Parathyroid adenoma (tissue), 2 donors: ENCODE measurements at regions not wholly inside any gene's neighbourhood (a gene's known extent, or its start where the extent isn't known, plus 50 kb on each side); places are given as distances from the start of the nearest gene placed in this dataset.
"Not testable (repeated sequence)": the region's sequence is repeated elsewhere in the genome, so short reads cannot be mapped to it uniquely, and the experiment has no call there.

ENCODE experiments used
- H2AFZ ChIP-seq: fragments of 300-600 bp; sonication (generic); one replicate; pipeline ENCODE4 v1.7.0; 2017; ENCODE audit warnings: antibody characterized with exemption, mild to moderate bottlenecking
- H3K27ac ChIP-seq: fragments of 300-600 bp; sonication (generic); one replicate; pipeline ENCODE4 v1.7.0; 2017
- H3K27me3 ChIP-seq: fragments of 300-600 bp; sonication (generic); one replicate; pipeline ENCODE4 v1.7.0; 2017; ENCODE audit warnings: low read length; ENCODE audit not compliant: control insufficient read depth, insufficient read depth
- H3K36me3 ChIP-seq: fragments of 300-600 bp; sonication (generic); one replicate; pipeline ENCODE4 v1.7.0; 2017; ENCODE audit warnings: low read length; ENCODE audit not compliant: control insufficient read depth, insufficient read depth
- H3K4me1 ChIP-seq: fragments of 300-600 bp; sonication (generic); one replicate; pipeline ENCODE4 v1.7.0; 2017; ENCODE audit warnings: control low read depth
- H3K4me2 ChIP-seq: fragments of 300-600 bp; sonication (generic); one replicate; pipeline ENCODE4 v1.7.0; 2017; ENCODE audit warnings: low read length
- H3K4me3 ChIP-seq: fragments of 300-600 bp; sonication (generic); one replicate; pipeline ENCODE4 v1.7.0; 2017; ENCODE audit warnings: low read depth, low read length
- H3K79me2 ChIP-seq: fragments of 300-600 bp; sonication (generic); one replicate; pipeline ENCODE4 v1.7.0; 2017; ENCODE audit warnings: control low read depth
- H3K9ac ChIP-seq: fragments of 300-600 bp; sonication (generic); one replicate; pipeline ENCODE4 v1.7.0; 2017; ENCODE audit warnings: mild to moderate bottlenecking
- H3K9me3 ChIP-seq: fragments of 300-600 bp; sonication (generic); one replicate; pipeline ENCODE4 v1.7.0; 2017; ENCODE audit warnings: low read length; ENCODE audit not compliant: control insufficient read depth
- TF ChIP-seq, protein P1 (sequence below): fragments of 300-600 bp; sonication (generic); IDR thresholded peaks from one replicate; pipeline ENCODE4 v1.7.0; 2017; ENCODE audit warnings: antibody characterized with exemption, mild to moderate bottlenecking
- donor health status: primary hyperparathyroidism.

DNA sequence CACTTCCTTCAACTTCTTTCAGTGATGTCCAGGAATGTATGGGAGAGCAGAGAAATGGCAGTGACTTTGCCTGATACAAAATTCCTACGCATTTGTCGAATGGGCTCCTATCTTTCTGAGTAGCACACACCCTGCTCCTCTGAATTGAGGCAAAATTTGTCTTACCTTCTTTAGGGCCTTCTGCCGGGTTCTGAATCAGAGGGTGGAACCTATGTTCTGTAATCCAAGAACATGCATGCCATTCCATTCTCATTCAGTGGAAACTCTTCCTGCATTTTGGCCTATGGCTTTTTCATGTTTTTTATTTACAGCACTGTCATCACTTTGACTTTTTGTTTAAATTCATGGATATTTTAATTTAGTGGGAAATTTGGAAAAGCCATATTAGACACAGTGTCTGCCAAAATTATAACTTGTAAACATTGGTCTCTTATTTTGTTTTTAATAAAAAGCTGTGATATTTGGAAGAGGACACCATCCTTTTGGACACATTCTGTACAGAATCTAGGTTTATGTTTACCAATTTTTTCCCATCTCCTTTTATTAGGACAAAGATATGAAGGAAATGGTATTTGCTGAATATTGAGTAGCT, 402.2 kb upstream of the FAR2 start:
- no peaks in the 10 kb centered on the region for H3K9me3 ChIP-seq
- H3K27ac ChIP-seq: no peak overlapping the region
- H3K4me1 ChIP-seq: no peaks in the 10 kb centered on the region
- TF ChIP-seq, protein P1, sequence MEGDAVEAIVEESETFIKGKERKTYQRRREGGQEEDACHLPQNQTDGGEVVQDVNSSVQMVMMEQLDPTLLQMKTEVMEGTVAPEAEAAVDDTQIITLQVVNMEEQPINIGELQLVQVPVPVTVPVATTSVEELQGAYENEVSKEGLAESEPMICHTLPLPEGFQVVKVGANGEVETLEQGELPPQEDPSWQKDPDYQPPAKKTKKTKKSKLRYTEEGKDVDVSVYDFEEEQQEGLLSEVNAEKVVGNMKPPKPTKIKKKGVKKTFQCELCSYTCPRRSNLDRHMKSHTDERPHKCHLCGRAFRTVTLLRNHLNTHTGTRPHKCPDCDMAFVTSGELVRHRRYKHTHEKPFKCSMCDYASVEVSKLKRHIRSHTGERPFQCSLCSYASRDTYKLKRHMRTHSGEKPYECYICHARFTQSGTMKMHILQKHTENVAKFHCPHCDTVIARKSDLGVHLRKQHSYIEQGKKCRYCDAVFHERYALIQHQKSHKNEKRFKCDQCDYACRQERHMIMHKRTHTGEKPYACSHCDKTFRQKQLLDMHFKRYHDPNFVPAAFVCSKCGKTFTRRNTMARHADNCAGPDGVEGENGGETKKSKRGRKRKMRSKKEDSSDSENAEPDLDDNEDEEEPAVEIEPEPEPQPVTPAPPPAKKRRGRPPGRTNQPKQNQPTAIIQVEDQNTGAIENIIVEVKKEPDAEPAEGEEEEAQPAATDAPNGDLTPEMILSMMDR: no peak
- no peak overlapping the region for H2AFZ ChIP-seq
- H3K4me3 ChIP-seq: no peak overlapping the region
- H3K4me2 ChIP-seq: no peak overlapping the region
- no peak overlapping the region for H3K9ac ChIP-seq
- H3K27me3 ChIP-seq: no peaks in the 10 kb centered on the region
- no peaks in the 10 kb centered on the region for H3K36me3 ChIP-seq
- no peaks in the 10 kb centered on the region for H3K79me2 ChIP-seq

DNA sequence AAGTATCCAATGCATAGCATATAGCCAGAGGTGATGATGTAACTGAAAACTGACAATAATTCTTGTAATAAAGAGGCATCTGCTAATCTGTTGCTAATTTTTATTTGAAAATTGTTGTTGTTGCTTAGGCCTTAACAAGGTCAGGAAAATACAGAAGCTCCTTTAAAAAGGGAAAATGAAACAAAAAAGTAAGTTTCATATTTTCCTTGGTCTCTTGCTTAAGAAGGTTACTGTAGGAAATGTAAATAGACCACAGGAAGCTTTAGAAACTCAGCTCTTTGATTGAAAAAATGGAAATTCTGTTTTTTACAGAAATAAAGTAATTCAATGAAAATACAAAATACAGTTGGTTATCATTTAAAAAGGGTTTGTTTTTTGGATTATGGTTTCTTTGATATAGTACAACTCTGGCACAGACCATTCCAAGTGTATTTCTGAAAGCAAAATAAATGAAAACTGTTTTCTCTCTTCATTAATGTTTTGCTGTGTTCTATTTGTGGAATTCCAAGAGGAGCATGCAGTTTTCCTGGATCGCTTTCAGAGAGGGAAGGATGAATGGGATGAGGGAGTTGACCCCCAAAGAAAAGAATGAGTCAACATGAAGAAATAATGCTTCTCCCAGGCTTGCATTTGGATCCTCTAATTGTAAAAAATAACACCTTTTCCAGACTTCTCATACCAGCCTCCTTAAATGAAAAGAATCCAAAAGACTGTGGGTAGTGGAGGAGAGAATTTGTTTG, 398.0 kb upstream of the FAR2 start:
- Histone ChIP-seq H3K9ac (no peak overlapping the region), H3K4me2 (no peak overlapping the region), H3K79me2 (no peaks in the 10 kb centered on the region), H3K27ac (no peak overlapping the region), H3K4me1 (no peaks in the 10 kb centered on the region), H3K36me3 (no peaks in the 10 kb centered on the region), H3K27me3 (no peaks in the 10 kb centered on the region), H3K9me3 (no peaks in the 10 kb centered on the region), H2AFZ (no peak overlapping the region), H3K4me3 (no peak overlapping the region)
- TF ChIP-seq, protein P1: no peak

DNA sequence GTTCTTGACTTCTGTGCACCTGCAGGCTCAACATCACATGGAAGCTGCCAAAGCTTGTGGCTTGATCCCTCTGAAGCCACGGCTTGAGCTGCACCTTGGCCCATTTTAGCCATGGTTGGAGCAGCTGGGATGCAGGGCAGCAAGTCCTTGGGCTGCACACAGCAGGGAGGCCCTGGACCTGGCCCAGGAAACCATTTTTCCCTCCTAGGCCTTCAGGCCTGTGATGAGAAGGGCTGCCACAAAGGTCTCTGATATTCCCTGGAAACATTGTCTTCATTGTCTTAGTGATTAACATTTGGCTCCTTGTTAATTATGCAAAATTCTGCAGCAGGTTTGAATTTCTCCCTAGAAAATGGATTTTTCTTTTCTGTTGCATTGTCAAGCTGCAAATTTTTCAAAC, 394.1 kb upstream of the FAR2 start:
- TF ChIP-seq, protein P1: no peak
- Histone ChIP-seq H3K36me3 (no peaks in the 10 kb centered on the region), H3K4me2 (no peak overlapping the region), H3K4me3 (no peak overlapping the region), H3K4me1 (no peaks in the 10 kb centered on the region), H3K9me3 (no peaks in the 10 kb centered on the region), H3K27ac (no peak overlapping the region), H3K79me2 (no peaks in the 10 kb centered on the region), H3K9ac (no peak overlapping the region), H2AFZ (no peak overlapping the region), H3K27me3 (no peaks in the 10 kb centered on the region)

DNA sequence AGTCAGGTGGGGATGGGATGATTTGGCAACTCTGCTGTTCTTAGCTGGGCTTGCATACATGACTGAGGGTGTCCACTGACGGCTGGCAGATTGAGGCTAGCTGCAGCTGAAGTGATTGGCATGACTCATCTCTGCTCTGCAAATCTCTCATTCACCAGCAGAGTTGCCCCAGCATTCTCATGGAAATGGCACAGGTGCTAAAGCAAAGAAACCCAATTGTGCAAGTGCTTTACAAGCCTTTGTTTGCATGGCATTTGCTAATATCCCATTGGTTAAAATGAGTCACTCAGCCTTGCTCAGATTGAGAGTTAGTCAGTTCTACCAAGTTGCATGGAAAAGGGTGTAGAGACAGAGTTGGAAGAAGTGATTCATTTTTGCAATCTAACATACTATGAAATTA, 389.7 kb upstream of the FAR2 start:
- Histone ChIP-seq H3K4me2 (no peak overlapping the region), H3K9ac (no peak overlapping the region), H3K4me1 (no peaks in the 10 kb centered on the region), H3K27me3 (no peaks in the 10 kb centered on the region), H3K36me3 (no peaks in the 10 kb centered on the region), H3K79me2 (no peaks in the 10 kb centered on the region), H3K27ac (no peak overlapping the region), H3K9me3 (no peaks in the 10 kb centered on the region), H3K4me3 (no peak overlapping the region), H2AFZ (no peak overlapping the region)
- TF ChIP-seq, protein P1: no peak

DNA sequence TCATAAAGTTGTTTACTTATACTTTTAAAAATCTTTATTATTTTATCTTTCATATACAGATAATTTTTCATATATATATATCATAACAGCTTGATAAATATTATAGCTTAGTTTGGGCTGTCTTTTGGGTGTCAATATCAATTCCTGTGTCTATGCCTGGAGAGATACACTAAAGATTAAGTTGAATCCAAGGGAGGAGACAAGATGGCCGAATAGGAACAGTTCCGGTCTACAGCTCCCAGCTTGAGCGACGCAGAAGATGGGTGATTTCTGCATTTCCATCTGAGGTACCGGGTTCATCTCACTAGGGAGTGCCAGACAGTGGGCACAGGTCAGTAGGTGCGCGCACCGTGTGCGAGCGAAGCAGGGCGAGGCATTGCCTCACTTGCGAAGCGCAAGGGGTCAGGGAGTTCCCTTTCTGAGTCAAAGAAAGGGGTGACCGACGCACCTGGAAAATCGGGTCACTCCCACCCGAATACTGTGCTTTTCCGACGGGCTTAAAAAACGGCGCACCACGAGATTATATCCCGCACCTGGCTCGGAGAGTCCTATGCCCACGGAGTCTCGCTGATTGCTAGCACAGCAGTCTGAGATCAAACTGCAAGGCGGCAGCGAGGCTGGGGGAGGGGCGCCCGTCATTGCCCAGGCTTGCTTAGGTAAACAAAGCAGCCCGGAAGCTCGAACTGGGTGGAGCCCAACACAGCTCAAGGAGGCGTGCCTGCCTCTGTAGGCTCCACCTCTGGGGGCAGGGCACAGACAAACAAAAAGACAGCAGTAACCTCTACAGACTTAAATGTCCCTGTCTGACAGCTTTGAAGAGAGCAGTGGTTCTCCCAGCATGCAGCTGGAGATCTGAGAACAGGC, 388.8 kb upstream of the FAR2 start:
- H2AFZ ChIP-seq, H3K79me2 ChIP-seq, H3K9ac ChIP-seq, H3K4me3 ChIP-seq, H3K27ac ChIP-seq, H3K27me3 ChIP-seq, H3K4me1 ChIP-seq, H3K9me3 ChIP-seq, H3K4me2 ChIP-seq, H3K36me3 ChIP-seq: not testable (repeated sequence)

DNA sequence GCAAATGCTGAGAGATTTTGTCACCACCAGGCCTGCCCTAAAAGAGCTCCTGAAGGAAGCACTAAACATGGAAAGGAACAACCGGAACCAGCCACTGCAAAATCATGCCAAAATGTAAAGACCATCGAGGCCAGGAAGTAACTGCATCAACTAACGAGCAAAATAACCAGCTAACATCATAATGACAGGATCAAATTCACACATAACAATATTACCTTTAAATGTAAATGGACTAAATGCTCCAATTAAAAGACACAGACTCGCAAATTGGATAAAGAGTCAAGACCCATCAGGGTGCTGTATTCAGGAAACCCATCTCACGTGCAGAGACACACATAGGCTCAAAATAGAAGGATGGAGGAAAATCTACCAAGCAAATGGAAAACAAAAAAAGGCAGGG, 387.2 kb upstream of the FAR2 start:
- not testable (repeated sequence) for H3K79me2 ChIP-seq, H3K9me3 ChIP-seq, H3K36me3 ChIP-seq, H3K4me1 ChIP-seq, H3K27me3 ChIP-seq, H3K4me3 ChIP-seq, H3K9ac ChIP-seq, H3K4me2 ChIP-seq, H3K27ac ChIP-seq, H2AFZ ChIP-seq
